HTR-8/SVneo (cell line): ENCODE measurements at regions not wholly inside any gene's neighbourhood (a gene's known extent, or its start where the extent isn't known, plus 50 kb on each side); places are given as distances from the start of the nearest gene placed in this dataset.
"Not testable (repeated sequence)": the region's sequence is repeated elsewhere in the genome, so short reads cannot be mapped to it uniquely, and the experiment has no call there.

ENCODE experiments used
- DNase-seq: peaks from one replicate; pipeline ENCODE4 v3.0.0; 2011; ENCODE audit warnings: low spot score, mixed read lengths; ENCODE audit not compliant: insufficient read length
- FAIRE-seq: peaks from 2 replicates; lab custom pipeline; 2011; peaks lifted over from hg19 to GRCh38; lab: Jason Lieb, UNC

GRCh38 chr11:44361813-44362212, 51.9 kb upstream of the ALX4 start:
- DNase-seq = no peak
- no peak for FAIRE-seq

- FAIRE-seq (no peak), DNase-seq (no peak)
These were observed 53.2 kb upstream of the ALX4 start for GRCh38 chr11:44363116-44363515.

- FAIRE-seq (no peak), DNase-seq (no peak)
These were observed 54.7 kb upstream of the ALX4 start for GRCh38 chr11:44364596-44364995.

GRCh38 chr11:44365616-44366015, 55.7 kb upstream of the ALX4 start:
- no peak for FAIRE-seq
- DNase-seq = no peak

- no peak for FAIRE-seq
These were observed 56.1 kb upstream of the ALX4 start for GRCh38 chr11:44366026-44366425.

GRCh38 chr11:44366741-44367140, 56.8 kb upstream of the ALX4 start:
- FAIRE-seq (no peak), DNase-seq (no peak)

More at GRCh38 chr11:44366026-44366425, 56.1 kb upstream of the ALX4 start:
- no peak for DNase-seq

GRCh38 chr11:44367452-44367851, 57.5 kb upstream of the ALX4 start:
- DNase-seq = no peak
- no peak for FAIRE-seq

GRCh38 chr11:44368886-44369285, 58.9 kb upstream of the ALX4 start:
- DNase-seq (no peak), FAIRE-seq (no peak)

GRCh38 chr11:44371042-44371441, 61.1 kb upstream of the ALX4 start:
- FAIRE-seq, DNase-seq: not testable (repeated sequence)

GRCh38 chr11:44371706-44372105, 61.8 kb upstream of the ALX4 start:
- no peak for DNase-seq
- no peak for FAIRE-seq

GRCh38 chr11:44372989-44373388, 63.0 kb upstream of the ALX4 start:
- no peak for DNase-seq
- FAIRE-seq = no peak

- DNase-seq (no peak), FAIRE-seq (no peak)
These were observed 64.1 kb upstream of the ALX4 start for GRCh38 chr11:44374001-44374400.

GRCh38 chr11:44376423-44376822, 66.5 kb upstream of the ALX4 start:
- FAIRE-seq = no peak

GRCh38 chr11:44377121-44377520, 67.2 kb upstream of the ALX4 start:
- DNase-seq (no peak), FAIRE-seq (no peak)

More at GRCh38 chr11:44376423-44376822, 66.5 kb upstream of the ALX4 start:
- DNase-seq = no peak

- DNase-seq (no peak), FAIRE-seq (no peak)
These were observed 68.0 kb upstream of the ALX4 start for GRCh38 chr11:44377914-44378321.

- DNase-seq (no peak), FAIRE-seq (peak; percentile 57)
These were observed 69.4 kb upstream of the ALX4 start for GRCh38 chr11:44379141-44380008.

GRCh38 chr11:44380009-44380313, 70.0 kb upstream of the ALX4 start:
- DNase-seq = no peak
- no peak for FAIRE-seq

GRCh38 chr11:44380820-44381219, 70.9 kb upstream of the ALX4 start:
- DNase-seq = no peak
- FAIRE-seq = no peak

- DNase-seq = no peak
- FAIRE-seq = no peak
These were observed 71.3 kb upstream of the ALX4 start for GRCh38 chr11:44381261-44381660.

- FAIRE-seq (no peak), DNase-seq (no peak)
These were observed 72.2 kb upstream of the ALX4 start for GRCh38 chr11:44382118-44382517.

- DNase-seq (no peak), FAIRE-seq (no peak)
These were observed 72.8 kb upstream of the ALX4 start for GRCh38 chr11:44382656-44383240.

GRCh38 chr11:44383246-44383645, 73.3 kb upstream of the ALX4 start:
- FAIRE-seq (no peak), DNase-seq (no peak)
